Right lobe of liver (tissue), 4 donors: ENCODE measurements at regions not wholly inside any gene's neighbourhood (a gene's known extent, or its start where the extent isn't known, plus 50 kb on each side); places are given as distances from the start of the nearest gene placed in this dataset.

ENCODE experiments used
- POLR2A ChIP-seq: fragments of 450-650 bp; IDR thresholded peaks from one replicate; pipeline ENCODE4 v1.6.1; 2017; ENCODE audit warnings: antibody characterized with exemption, mild to moderate bottlenecking
- TF ChIP-seq, protein P1 (sequence below), 4 donors: fragments of 200-600 bp in 3 of 4; fragments of 450-650 bp in 1 of 4; IDR thresholded peaks; one replicate each; pipeline versions ENCODE4 v1.5.1 to v1.8.0; 2016 to 2022; ENCODE audit warnings: antibody characterized with exemption in 4 of 4, mild to moderate bottlenecking in 2 of 4
- donor health status: DM: no; HTN: no; CAD: no.
- donor health status: DM: no; HTN: no; CAD: no.
- donor health status: DM: no; HTN: yes; CAD: no.

DNA sequence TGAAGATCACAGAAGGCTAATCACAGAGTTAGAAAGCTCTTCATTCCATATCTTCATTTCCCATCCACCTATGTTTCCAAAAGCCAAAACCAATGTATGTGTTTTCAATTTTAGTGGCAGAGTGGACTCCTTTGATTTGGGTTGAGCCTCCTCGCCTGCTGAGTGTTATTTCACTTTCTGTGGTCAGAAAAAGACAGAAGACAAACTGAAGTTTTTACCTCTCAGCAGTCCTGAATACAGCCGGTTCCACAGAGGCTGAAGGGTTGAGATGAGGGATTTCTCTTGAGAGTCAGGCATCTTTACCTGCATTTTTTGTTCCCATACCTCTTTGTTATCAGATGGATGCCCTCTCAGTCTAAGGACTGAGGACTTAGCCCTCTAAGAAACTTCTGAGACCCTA is 659.6 kb downstream of the CCSER2 start:
- TF ChIP-seq, protein P1, sequence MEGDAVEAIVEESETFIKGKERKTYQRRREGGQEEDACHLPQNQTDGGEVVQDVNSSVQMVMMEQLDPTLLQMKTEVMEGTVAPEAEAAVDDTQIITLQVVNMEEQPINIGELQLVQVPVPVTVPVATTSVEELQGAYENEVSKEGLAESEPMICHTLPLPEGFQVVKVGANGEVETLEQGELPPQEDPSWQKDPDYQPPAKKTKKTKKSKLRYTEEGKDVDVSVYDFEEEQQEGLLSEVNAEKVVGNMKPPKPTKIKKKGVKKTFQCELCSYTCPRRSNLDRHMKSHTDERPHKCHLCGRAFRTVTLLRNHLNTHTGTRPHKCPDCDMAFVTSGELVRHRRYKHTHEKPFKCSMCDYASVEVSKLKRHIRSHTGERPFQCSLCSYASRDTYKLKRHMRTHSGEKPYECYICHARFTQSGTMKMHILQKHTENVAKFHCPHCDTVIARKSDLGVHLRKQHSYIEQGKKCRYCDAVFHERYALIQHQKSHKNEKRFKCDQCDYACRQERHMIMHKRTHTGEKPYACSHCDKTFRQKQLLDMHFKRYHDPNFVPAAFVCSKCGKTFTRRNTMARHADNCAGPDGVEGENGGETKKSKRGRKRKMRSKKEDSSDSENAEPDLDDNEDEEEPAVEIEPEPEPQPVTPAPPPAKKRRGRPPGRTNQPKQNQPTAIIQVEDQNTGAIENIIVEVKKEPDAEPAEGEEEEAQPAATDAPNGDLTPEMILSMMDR (IDR thresholded peaks at IDR 0.05), result no peak
- TF ChIP-seq POLR2A, result no peak
